Uterus (tissue), 3 donors: ENCODE measurements at regions not wholly inside any gene's neighbourhood (a gene's known extent, or its start where the extent isn't known, plus 50 kb on each side); places are given as distances from the start of the nearest gene placed in this dataset.
"Not testable (repeated sequence)": the region's sequence is repeated elsewhere in the genome, so short reads cannot be mapped to it uniquely, and the experiment has no call there.

Source experiments
- DNase-seq, 2 donors: peaks; one replicate each; pipeline ENCODE4 v3.0.0-alpha.2; 2019 to 2020
- H3K27ac ChIP-seq, 2 donors: fragments of 200-600 bp; sonication (generic); 1 replicate in 1 of 2; 2 replicates in 1 of 2; pipeline ENCODE4 v1.5.1; 2016 to 2018
- H3K27me3 ChIP-seq, 2 donors: fragments of 200-600 bp; sonication (generic); one replicate each; pipeline ENCODE4 v1.5.1; 2018 to 2019; ENCODE audit warnings: control low read depth in 1 of 2
- H3K36me3 ChIP-seq, 2 donors: fragments of 200-600 bp; sonication (generic); one replicate each; pipeline ENCODE4 v1.5.1; 2019; ENCODE audit warnings: control low read depth in 1 of 2
- H3K4me1 ChIP-seq, 2 donors: fragments of 200-600 bp; sonication (generic); one replicate each; pipeline ENCODE4 v1.5.1; 2018 to 2019; ENCODE audit warnings: control low read depth in 1 of 2
- H3K4me3 ChIP-seq, 2 donors: fragments of 200-600 bp; sonication (generic); 1 replicate in 1 of 2; 2 replicates in 1 of 2; pipeline ENCODE4 v1.5.1; 2018 to 2019; ENCODE audit warnings: mild to moderate bottlenecking in 1 of 2
- H3K9me3 ChIP-seq, 2 donors: fragments of 200-600 bp; sonication (generic); one replicate each; pipeline ENCODE4 v1.5.1; 2019; ENCODE audit warnings: control low read depth in 1 of 2
- CTCF ChIP-seq, 4 experiments: fragments of 200-600 bp in 2 of 4; fragments of 450-650 bp in 2 of 4; sonication (generic) in 2 of 4; IDR thresholded peaks; one replicate each; pipeline ENCODE4 v1.5.1; 2016 to 2019; ENCODE audit warnings: antibody characterized with exemption in 4 of 4, mild to moderate bottlenecking in 2 of 4, moderate library complexity in 1 of 4
- POLR2A ChIP-seq, 2 donors: fragments of 450-650 bp; IDR thresholded peaks; one replicate each; pipeline ENCODE4 v1.6.1; 2016; ENCODE audit warnings: antibody characterized with exemption in 2 of 2, mild to moderate bottlenecking in 1 of 2, moderate library complexity in 1 of 2
- intact Hi-C: fragments of 100-400 bp; cut with DNase I; formaldehyde crosslinking; loops from one replicate; pipeline ENCODE4 v1.15.1; 2023; ENCODE audit warnings: low total_unique reads
- donor health status: DM: yes; HTN: yes; CAD: no.

GRCh38 chr6:85079761-85080160 lies 315.4 kb upstream of the TBX18 start:
- TF ChIP-seq POLR2A (IDR thresholded peaks at IDR 0.05), result no peak
- H3K9me3 ChIP-seq, result no peaks in the 10 kb centered on the region
- H3K4me1 ChIP-seq, result no peaks in the 10 kb centered on the region
- intact Hi-C loops, result no loop called here
- H3K27ac ChIP-seq, result no peak overlapping the region
- no peak for DNase-seq
- no peak overlapping the region for H3K4me3 ChIP-seq
- H3K36me3 ChIP-seq, result no peaks in the 10 kb centered on the region
- H3K27me3 ChIP-seq, result no peaks in the 10 kb centered on the region

GRCh38 chr6:85078058-85078457 lies 313.7 kb upstream of the TBX18 start:
- Histone ChIP-seq H3K9me3 (no peaks in the 10 kb centered on the region), H3K27me3 (no peaks in the 10 kb centered on the region), H3K36me3 (no peaks in the 10 kb centered on the region), H3K27ac (no peak overlapping the region), H3K4me1 (no peaks in the 10 kb centered on the region), H3K4me3 (no peak overlapping the region)
- intact Hi-C loops, result no loop called here
- TF ChIP-seq CTCF (IDR thresholded peaks at IDR 0.05) (no peak), POLR2A (IDR thresholded peaks at IDR 0.05) (no peak)
- no peak for DNase-seq

- DNase-seq, result no peak
- Histone ChIP-seq H3K27me3 (no peaks in the 10 kb centered on the region), H3K36me3 (no peaks in the 10 kb centered on the region), H3K27ac (no peak overlapping the region), H3K9me3 (no peaks in the 10 kb centered on the region), H3K4me1 (no peaks in the 10 kb centered on the region), H3K4me3 (no peak overlapping the region)
- TF ChIP-seq CTCF (IDR thresholded peaks at IDR 0.05) (no peak), POLR2A (IDR thresholded peaks at IDR 0.05) (no peak)
- intact Hi-C loops, result no loop called here
Measured at GRCh38 chr6:85077098-85077497, 312.7 kb upstream of the TBX18 start.

- H3K36me3 ChIP-seq, H3K4me1 ChIP-seq, H3K27me3 ChIP-seq, H3K9me3 ChIP-seq, H3K27ac ChIP-seq, H3K4me3 ChIP-seq, intact Hi-C loops, DNase-seq: not testable (repeated sequence)
Measured at GRCh38 chr6:85071845-85072244, 307.4 kb upstream of the TBX18 start.

- no peaks in the 10 kb centered on the region for H3K9me3 ChIP-seq
- intact Hi-C loops, result no loop called here
Measured at GRCh38 chr6:85069577-85069976, 305.2 kb upstream of the TBX18 start.

GRCh38 chr6:85068221-85068620 lies 303.8 kb upstream of the TBX18 start:
- intact Hi-C loops, result no loop called here
- DNase-seq, result no peak

More at GRCh38 chr6:85069577-85069976, 305.2 kb upstream of the TBX18 start:
- no peak for DNase-seq
- H3K36me3 ChIP-seq, result no peaks in the 10 kb centered on the region
- TF ChIP-seq POLR2A (IDR thresholded peaks at IDR 0.05), result no peak
- TF ChIP-seq CTCF (IDR thresholded peaks at IDR 0.05), result no peak
- H3K4me1 ChIP-seq, result no peaks in the 10 kb centered on the region
- H3K27ac ChIP-seq, result no peak overlapping the region
- H3K4me3 ChIP-seq, result no peak overlapping the region
- H3K27me3 ChIP-seq, result no peaks in the 10 kb centered on the region

More at GRCh38 chr6:85068221-85068620, 303.8 kb upstream of the TBX18 start:
- H3K36me3 ChIP-seq, result no peaks in the 10 kb centered on the region
- H3K27me3 ChIP-seq, result no peaks in the 10 kb centered on the region
- no peaks in the 10 kb centered on the region for H3K9me3 ChIP-seq
- no peaks in the 10 kb centered on the region for H3K4me1 ChIP-seq
- TF ChIP-seq POLR2A (IDR thresholded peaks at IDR 0.05), result no peak
- no peak for TF ChIP-seq CTCF (IDR thresholded peaks at IDR 0.05)
- H3K27ac ChIP-seq, result no peak overlapping the region
- H3K4me3 ChIP-seq, result no peak overlapping the region
